B cell (primary cell): ENCODE measurements at regions not wholly inside any gene's neighbourhood (a gene's known extent, or its start where the extent isn't known, plus 50 kb on each side); places are given as distances from the start of the nearest gene placed in this dataset.

Source experiments
- ATAC-seq: fragments of 200-7000 bp; cut with Tn5 transposase; one replicate; pipeline ENCODE4 v1.10.0; 2021; ENCODE audit warnings: low read depth, mild to moderate bottlenecking, moderate number of reproducible peaks, moderate library complexity
- CTCF ChIA-PET: fragments of 350-600 bp; sonication (Branson Sonifier 250); formaldehyde crosslinking; loops from one replicate; lab custom pipeline; 2021; ENCODE audit warnings: antibody characterized with exemption, inconsistent platforms; lab: Charles Lee
- POLR2A ChIA-PET: fragments of 350-600 bp; sonication (Branson Sonifier 250); formaldehyde crosslinking; loops from one replicate; lab custom pipeline; 2021; ENCODE audit warnings: antibody characterized with exemption; lab: Charles Lee
- DNase-seq: peaks from one replicate; pipeline ENCODE4 v3.0.0; 2013
- H2AFZ ChIP-seq: 2 replicates; pipeline ENCODE4 v1.6.1; 2012; ENCODE audit warnings: mild to moderate bottlenecking, low read depth, low read length; ENCODE audit not compliant: insufficient read depth, poor library complexity, severe bottlenecking
- H3K27ac ChIP-seq, 2 donors: 1 replicate in 1 of 2; 2 replicates in 1 of 2; pipeline ENCODE4 v1.5.1; 2012 to 2013; ENCODE audit warnings: low read length in 2 of 2, mild to moderate bottlenecking in 2 of 2, moderate library complexity in 1 of 2
- H3K27me3 ChIP-seq, 4 experiments: fragments of 200-600 bp in 1 of 4; sonication (generic) in 1 of 4; replicated peaks in 1 of 4; 1 replicate in 2 of 4; 2 replicates in 2 of 4; pipeline versions ENCODE4 v1.6.1 to v1.7.0; 2013 to 2016; ENCODE audit warnings: low read length in 3 of 4, mild to moderate bottlenecking in 2 of 4, mixed read lengths in 1 of 4, moderate library complexity in 1 of 4; ENCODE audit not compliant: insufficient read depth in 4 of 4, control insufficient read depth in 3 of 4; ENCODE audit errors: control extremely low read depth in 1 of 4
- H3K36me3 ChIP-seq, 2 experiments: replicated peaks in 1 of 2; 1 replicate in 1 of 2; 2 replicates in 1 of 2; pipeline versions ENCODE4 v1.6.1 to v1.7.1; 2013; ENCODE audit warnings: low read length in 1 of 2; ENCODE audit not compliant: insufficient read depth in 2 of 2, control insufficient read depth in 1 of 2; ENCODE audit errors: control extremely low read depth in 1 of 2, extremely low read depth in 1 of 2
- H3K4me1 ChIP-seq, 2 donors: fragments of 200-600 bp in 1 of 2; sonication (generic) in 1 of 2; 1 replicate in 1 of 2; 2 replicates in 1 of 2; pipeline versions ENCODE4 v1.5.1 to v1.6.1; 2013 to 2017; ENCODE audit warnings: low read length in 2 of 2; ENCODE audit not compliant: control insufficient read depth in 2 of 2, insufficient read depth in 2 of 2
- H3K4me2 ChIP-seq: replicated peaks from 2 replicates; pipeline ENCODE3; 2012; ENCODE audit warnings: mild to moderate bottlenecking, low read depth, low read length; ENCODE audit not compliant: poor library complexity, severe bottlenecking
- H3K4me3 ChIP-seq, 5 experiments: fragments of 200-600 bp in 1 of 5; sonication (generic) in 1 of 5; 1 replicate in 3 of 5; 2 replicates in 2 of 5; pipeline versions ENCODE4 v1.5.1 to v1.7.0; 2011 to 2016; ENCODE audit warnings: low read length in 4 of 5, mild to moderate bottlenecking in 4 of 5, low read depth in 2 of 5, control low read depth in 1 of 5, moderate library complexity in 1 of 5; ENCODE audit not compliant: insufficient read depth in 1 of 5; ENCODE audit errors: control extremely low read depth in 1 of 5, extremely low read depth in 1 of 5
- H3K79me2 ChIP-seq: fragments of 200-600 bp; sonication (generic); one replicate; pipeline ENCODE4 v1.6.0; 2016; ENCODE audit warnings: low read length; ENCODE audit not compliant: control insufficient read depth, insufficient read depth
- H3K9ac ChIP-seq: fragments of 200-600 bp; sonication (generic); 2 replicates; pipeline ENCODE4 v1.6.1; 2017; ENCODE audit warnings: mild to moderate bottlenecking, low read length, moderate library complexity
- H3K9me3 ChIP-seq, 3 donors: one replicate each; pipeline versions ENCODE4 v1.6.1 to v1.7.1; 2013; ENCODE audit warnings: low read length in 2 of 3; ENCODE audit not compliant: control insufficient read depth in 2 of 3, insufficient read depth in 1 of 3; ENCODE audit errors: control extremely low read depth in 1 of 3
- H4K20me1 ChIP-seq: 2 replicates; pipeline ENCODE4 v1.6.0; 2012; ENCODE audit warnings: mild to moderate bottlenecking, low read length; ENCODE audit not compliant: insufficient read depth, control insufficient read depth, poor library complexity, severe bottlenecking
- H3K27ac Mint-ChIP-seq: one replicate; pipeline ENCODE4 v1.8.0; 2021; ENCODE audit warnings: mixed read lengths
- H3K27me3 Mint-ChIP-seq: one replicate; pipeline ENCODE4 v1.8.0; 2021; ENCODE audit warnings: mixed read lengths
- H3K4me1 Mint-ChIP-seq: one replicate; pipeline ENCODE4 v1.8.0; 2021; ENCODE audit warnings: mixed read lengths
- H3K4me3 Mint-ChIP-seq: one replicate; pipeline ENCODE4 v1.8.0; 2021; ENCODE audit warnings: mixed read lengths
- H3K9me3 Mint-ChIP-seq: one replicate; pipeline ENCODE4 v1.8.0; 2022; ENCODE audit warnings: mixed read lengths; ENCODE audit not compliant: insufficient read depth
- EZH2 ChIP-seq: IDR thresholded peaks from 2 replicates; pipeline ENCODE4 v1.6.1; 2012; ENCODE audit warnings: borderline replicate concordance, low read depth, mild to moderate bottlenecking, moderate library complexity, low read length; ENCODE audit not compliant: insufficient read depth, poor library complexity, severe bottlenecking
- WGBS: methylation state at CpG from one replicate; pipeline ENCODE4 v1.1.5; 2013; ENCODE audit warnings: missing lambda C conversion rate; ENCODE audit not compliant: insufficient coverage; 5-methylcytosine and 5-hydroxymethylcytosine counted together
- intact Hi-C: fragments of 100-400 bp; cut with micrococcal nuclease; formaldehyde crosslinking; loops from one replicate; pipeline ENCODE4 v1.10.0; 2022
- TF ChIP-seq, protein P1 (sequence below): fragments of 200-600 bp; IDR thresholded peaks from one replicate; pipeline ENCODE4 v1.8.0; 2022; ENCODE audit warnings: antibody characterized with exemption, mild to moderate bottlenecking

DNA sequence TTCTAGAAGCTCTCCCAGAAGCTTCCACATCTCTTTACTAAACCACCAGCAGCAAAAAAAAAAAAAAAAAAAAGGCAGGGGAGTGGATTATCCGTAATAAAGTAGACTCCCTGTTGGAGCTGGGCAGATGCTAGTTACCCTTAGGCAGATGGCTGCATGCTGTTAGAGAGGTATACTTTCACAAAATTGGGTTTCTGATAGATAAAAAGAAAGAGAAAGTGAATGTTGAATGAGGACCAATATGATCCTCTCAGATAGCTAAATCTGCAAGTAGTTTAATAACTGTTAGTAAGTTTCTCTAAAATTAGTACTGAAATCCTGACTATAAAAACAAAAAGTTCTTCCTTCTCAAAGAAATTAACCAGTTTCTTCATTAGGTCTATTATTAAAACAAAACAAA, 195.4 kb downstream of the ANAPC10 start:
- no peak for ATAC-seq
- Histone ChIP-seq H3K9ac (no peak overlapping the region), H3K9me3 (no peaks in the 10 kb centered on the region), H2AFZ (no peak overlapping the region), H3K4me1 (no peaks in the 10 kb centered on the region), H4K20me1 (no peaks in the 10 kb centered on the region), H3K27ac (no peak overlapping the region), H3K4me2 (no peak overlapping the region), H3K27me3 (no peaks in the 10 kb centered on the region), H3K36me3 (no peaks in the 10 kb centered on the region), H3K79me2 (no peaks in the 10 kb centered on the region), H3K4me3 (no peak overlapping the region)
- Mint-ChIP-seq H3K9me3 (no peaks in the 10 kb centered on the region), H3K27me3 (no peaks in the 10 kb centered on the region), H3K4me3 (no peak overlapping the region), H3K4me1 (no peaks in the 10 kb centered on the region), H3K27ac (no peak overlapping the region)
- DNase-seq, result no peak
- ChIA-PET POLR2A (no interaction called here), CTCF (no interaction called here)
- no CpG with 5 or more reads among the region's 1 CpG for WGBS
- intact Hi-C loops, result no loop called here
- TF ChIP-seq EZH2, result no peak
- TF ChIP-seq, protein P1, sequence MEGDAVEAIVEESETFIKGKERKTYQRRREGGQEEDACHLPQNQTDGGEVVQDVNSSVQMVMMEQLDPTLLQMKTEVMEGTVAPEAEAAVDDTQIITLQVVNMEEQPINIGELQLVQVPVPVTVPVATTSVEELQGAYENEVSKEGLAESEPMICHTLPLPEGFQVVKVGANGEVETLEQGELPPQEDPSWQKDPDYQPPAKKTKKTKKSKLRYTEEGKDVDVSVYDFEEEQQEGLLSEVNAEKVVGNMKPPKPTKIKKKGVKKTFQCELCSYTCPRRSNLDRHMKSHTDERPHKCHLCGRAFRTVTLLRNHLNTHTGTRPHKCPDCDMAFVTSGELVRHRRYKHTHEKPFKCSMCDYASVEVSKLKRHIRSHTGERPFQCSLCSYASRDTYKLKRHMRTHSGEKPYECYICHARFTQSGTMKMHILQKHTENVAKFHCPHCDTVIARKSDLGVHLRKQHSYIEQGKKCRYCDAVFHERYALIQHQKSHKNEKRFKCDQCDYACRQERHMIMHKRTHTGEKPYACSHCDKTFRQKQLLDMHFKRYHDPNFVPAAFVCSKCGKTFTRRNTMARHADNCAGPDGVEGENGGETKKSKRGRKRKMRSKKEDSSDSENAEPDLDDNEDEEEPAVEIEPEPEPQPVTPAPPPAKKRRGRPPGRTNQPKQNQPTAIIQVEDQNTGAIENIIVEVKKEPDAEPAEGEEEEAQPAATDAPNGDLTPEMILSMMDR, result no peak

DNA sequence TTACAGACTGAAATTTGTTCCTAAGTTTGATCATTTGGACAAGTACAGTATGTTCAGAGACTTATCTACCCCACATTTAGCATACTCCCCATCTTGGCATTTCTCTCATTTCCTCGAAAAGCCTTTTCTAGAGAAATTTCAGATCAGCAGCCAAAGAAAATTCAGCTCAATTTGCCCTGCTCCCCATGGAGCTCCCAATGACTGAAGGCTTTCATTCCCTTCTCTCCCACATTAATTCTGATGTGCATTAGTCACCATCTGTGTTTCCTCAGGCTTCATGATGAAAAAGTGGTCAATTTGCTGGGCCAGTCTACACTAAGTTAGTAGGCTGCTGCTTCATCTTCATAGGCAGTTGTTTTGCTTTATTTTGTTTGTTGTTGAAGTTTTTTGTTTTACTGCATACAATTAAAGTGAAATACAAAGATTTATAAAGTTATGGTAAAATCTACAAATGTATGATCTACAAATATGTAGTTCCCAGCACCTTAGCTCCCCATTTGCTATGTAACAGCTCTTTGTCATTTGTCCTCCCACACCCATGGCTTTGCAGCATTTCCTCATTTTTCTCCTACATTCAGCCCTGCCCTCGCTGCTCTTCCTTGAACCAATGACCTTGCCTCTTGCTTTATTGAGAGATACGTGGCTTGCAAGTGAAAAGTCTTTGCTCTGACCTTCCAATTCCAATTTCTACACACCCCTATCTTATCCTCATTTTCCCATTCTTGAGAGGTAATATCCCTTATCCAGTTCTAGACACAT, 193.9 kb downstream of the ANAPC10 start:
- ATAC-seq (no peak), DNase-seq (no peak)
- no peaks in the 10 kb centered on the region for H3K4me1 ChIP-seq
- no peaks in the 10 kb centered on the region for H3K36me3 ChIP-seq
- no peaks in the 10 kb centered on the region for H3K27me3 Mint-ChIP-seq
- H3K4me3 Mint-ChIP-seq, result no peak overlapping the region
- no peak overlapping the region for H3K27ac ChIP-seq
- no peak overlapping the region for H3K4me3 ChIP-seq
- no peaks in the 10 kb centered on the region for H3K27me3 ChIP-seq
- H3K9me3 ChIP-seq, result no peaks in the 10 kb centered on the region
- no peaks in the 10 kb centered on the region for H3K79me2 ChIP-seq
- H3K4me2 ChIP-seq, result no peak overlapping the region
- no peak overlapping the region for H2AFZ ChIP-seq
- no peaks in the 10 kb centered on the region for H3K9me3 Mint-ChIP-seq
- no peaks in the 10 kb centered on the region for H4K20me1 ChIP-seq
- no peak for TF ChIP-seq EZH2
- TF ChIP-seq, protein P1, result no peak
- POLR2A ChIA-PET, result no interaction called here
- H3K4me1 Mint-ChIP-seq, result no peaks in the 10 kb centered on the region
- no peak overlapping the region for H3K9ac ChIP-seq
- WGBS, result 85% methylated on average over 3 of the region's 3 CpGs
- H3K27ac Mint-ChIP-seq, result no peak overlapping the region
- CTCF ChIA-PET, result no interaction called here
- intact Hi-C loops, result no loop called here
